HG02678 (cell line): ENCODE measurements at regions not wholly inside any gene's neighbourhood (a gene's known extent, or its start where the extent isn't known, plus 50 kb on each side); places are given as distances from the start of the nearest gene placed in this dataset.

Experiments
- ATAC-seq: cut with Tn5 transposase; IDR thresholded peaks from one replicate; pipeline ENCODE4 v1.9.1; 2021; ENCODE audit warnings: mild to moderate bottlenecking, moderate library complexity; ENCODE audit not compliant: unreplicated experiment

DNA sequence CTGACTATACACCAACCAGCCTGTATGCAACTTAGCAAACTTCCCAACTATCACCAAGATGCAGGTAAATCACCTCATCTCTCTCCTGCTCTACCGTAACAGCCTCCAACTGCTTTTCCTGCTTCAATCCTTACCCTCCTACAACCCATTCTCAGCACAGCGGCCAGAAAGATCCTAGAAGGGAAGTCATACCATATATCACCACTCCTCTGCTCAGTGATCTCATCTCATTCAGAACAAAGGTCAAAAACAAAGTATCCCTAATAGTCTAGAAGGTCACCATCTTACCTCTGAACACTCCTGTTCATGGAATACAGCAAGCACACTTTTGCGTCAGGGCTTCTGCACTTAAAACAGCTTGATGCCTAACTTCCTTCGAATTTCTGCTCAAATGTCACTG is 62.2 kb upstream of the RNF38 start:
- ATAC-seq: no peak

DNA sequence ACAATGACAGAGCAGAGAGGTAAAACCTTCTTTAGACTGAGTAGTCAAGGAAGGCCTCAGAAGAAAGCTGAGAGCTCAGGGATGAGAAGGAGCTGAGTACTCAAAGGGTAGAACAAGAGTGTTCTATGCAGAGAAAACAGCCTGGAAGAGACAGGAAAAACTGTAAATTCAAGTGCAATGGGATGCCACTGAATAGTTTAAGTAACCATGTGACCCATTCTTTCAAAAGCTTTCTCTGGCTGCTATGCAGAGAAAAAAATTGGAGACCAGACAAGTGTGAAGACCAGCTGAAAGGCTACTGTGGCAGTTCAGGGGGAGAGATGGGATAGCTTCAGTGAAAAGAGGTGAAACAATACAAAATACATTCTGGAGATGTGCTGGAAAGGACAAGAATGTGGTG is 61.3 kb upstream of the RNF38 start:
- ATAC-seq: no peak

DNA sequence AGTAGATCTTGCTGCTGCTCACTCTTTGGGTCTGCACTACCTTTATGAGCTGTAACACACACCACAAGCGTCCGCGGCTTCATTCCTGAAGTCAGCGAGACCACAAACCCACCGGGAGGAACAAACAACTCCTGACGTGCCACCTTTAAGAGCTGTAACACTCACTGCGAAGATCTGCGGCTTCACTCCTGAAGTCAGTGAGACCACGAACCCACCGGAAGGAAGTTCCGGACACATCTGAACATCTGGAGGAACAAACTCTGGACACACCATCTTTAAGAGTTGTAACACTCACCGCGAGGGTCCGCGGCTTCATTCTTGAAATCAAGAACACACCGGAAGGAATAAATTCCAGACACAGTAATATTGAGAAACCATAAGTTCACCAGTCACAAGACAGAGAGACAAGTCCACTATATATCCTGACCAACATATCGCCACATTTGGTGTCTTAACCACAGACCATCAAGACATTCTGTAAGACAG is 58.4 kb upstream of the RNF38 start:
- ATAC-seq: peak; percentile 67

DNA sequence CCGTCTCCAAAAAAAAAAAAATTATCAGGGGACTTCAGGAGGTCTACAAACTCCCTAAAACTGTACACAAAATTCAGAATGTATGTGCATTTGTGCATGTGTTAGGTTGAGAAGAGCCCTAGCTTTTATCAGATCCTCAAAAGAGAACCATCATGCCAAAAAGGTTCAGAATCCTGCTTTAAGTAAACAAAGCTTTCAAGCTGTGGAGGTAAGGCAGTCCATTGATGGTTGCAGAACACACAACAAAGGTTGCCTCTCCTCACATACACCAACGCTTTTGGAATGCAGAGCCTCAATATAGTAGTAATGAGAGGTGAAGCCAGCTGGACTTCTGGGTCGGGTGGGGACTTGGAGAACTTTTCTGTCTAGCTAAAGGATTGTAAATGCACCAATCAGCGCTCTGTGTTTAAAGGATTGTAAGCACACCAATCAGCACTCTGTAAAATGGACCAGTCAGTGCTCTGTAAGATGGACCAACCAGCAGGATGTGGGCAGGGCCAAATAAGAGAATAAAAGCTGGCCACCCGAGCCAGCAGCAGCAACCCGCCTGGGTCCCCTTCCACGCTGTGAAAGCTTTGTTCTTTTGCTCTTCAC is 57.9 kb upstream of the RNF38 start:
- peak; percentile 18 for ATAC-seq

DNA sequence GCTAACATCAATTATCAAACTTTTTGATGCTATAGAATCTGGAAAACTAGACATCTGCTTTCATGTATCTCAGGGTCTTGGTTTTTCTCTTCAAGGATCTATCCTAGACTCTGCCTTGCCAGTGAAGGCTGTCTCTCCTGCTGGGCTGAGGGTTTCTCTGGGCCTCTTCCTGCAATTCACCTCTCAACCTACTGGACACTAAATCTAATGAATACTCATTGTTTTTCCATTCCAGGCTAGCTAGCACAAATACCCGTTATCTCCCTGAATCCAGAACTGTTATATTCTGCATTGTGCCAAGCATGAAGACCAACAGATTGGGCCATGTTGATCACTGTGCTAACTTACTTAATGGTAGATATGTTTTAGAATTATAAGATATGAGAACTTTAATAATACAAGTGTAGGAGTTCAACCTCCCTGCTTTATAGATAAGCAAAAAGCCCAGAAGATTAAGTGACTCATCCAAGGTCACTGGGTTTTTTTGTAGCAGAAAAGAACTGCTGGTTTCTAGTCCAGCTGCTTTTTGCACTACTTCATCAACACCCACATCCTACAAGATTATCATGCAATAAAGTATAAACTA is 56.5 kb upstream of the RNF38 start:
- no peak for ATAC-seq

DNA sequence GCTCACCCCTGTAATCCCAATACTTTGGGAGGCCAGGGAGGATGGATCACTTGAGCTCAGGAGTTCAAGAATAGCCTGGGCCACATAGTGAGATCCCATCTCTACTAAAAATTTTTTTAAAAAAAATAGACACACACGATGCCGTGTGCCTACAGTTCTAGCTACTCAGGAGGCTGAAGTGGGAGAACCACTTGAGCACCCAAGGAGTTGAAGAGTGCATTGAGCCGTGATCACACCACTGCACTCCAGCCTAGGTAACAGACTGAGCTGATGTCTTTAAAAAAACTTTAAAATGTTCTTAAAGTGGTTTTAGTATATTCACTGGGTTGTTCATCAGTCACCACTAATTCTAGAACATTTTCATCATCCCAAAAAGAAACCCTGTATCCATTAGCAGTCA is 51.9 kb upstream of the RNF38 start:
- ATAC-seq: no peak

DNA sequence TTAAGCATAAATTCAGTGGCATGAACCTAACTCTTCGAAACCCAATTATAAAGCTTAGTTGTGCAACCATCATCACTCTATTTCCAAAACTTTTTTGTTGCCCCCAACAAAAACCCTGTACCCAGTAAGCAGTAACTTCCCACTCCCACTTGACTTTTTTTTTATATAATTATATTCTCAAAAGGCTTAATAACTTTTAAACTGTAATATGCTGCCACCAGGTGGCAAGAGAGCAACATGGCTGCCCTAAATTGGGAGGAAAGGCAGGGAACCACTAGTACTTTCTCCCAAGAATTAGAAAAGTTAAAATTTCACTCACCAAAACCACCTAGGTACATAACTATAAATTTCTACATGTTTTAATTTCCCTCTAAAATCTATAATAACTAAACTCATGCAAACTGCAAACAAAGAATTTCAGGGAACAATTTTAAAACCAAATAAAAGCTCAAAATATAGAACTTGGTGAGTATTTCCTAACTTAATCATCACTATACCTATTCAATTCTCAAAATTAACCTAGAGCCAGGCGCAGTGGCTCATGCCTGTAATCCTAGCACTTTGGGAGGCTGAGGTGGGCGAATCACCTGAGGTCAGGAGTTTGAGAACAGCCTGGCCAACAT is 50.2 kb upstream of the RNF38 start:
- ATAC-seq: no peak
